ENCODE measurements at regions not wholly inside any gene's neighbourhood (a gene's known extent, or its start where the extent isn't known, plus 50 kb on each side); places are given as distances from the start of the nearest gene placed in this dataset.
"Not testable (repeated sequence)": the region's sequence is repeated elsewhere in the genome, so short reads cannot be mapped to it uniquely, and the experiment has no call there.

GRCh38 chr9:750249-750967, 91.1 kb upstream of the DMRT1 start:
- Histone ChIP-seq H4K20me1 (ENCODE audit: insufficient read depth) (no peaks in the 10 kb centered on the region), H3K27ac (no peak overlapping the region; the same call in 1 of the 2 replicates), H3K4me3 (IDR thresholded peaks at IDR 0.05; ENCODE audit: insufficient read depth, low read depth, low read length) (no peak overlapping the region), H3K4me2 (peak overlapping the region; percentile 73), H3K27me3 (ENCODE audit: insufficient read depth, low read depth) (no peaks in the 10 kb centered on the region), H3K36me3 (ENCODE audit: insufficient read depth) (no peaks in the 10 kb centered on the region), H2AFZ (ENCODE audit: low read depth) (no peak overlapping the region), H3K9ac (no peak overlapping the region), H3K79me2 (ENCODE audit: insufficient read depth, low read depth) (no peaks in the 10 kb centered on the region), H3K4me1 (ENCODE audit: low read depth, poor library complexity, severe bottlenecking) (peaks cover 51% of the 10 kb centered on the region)
- TF ChIP-seq, protein P1, sequence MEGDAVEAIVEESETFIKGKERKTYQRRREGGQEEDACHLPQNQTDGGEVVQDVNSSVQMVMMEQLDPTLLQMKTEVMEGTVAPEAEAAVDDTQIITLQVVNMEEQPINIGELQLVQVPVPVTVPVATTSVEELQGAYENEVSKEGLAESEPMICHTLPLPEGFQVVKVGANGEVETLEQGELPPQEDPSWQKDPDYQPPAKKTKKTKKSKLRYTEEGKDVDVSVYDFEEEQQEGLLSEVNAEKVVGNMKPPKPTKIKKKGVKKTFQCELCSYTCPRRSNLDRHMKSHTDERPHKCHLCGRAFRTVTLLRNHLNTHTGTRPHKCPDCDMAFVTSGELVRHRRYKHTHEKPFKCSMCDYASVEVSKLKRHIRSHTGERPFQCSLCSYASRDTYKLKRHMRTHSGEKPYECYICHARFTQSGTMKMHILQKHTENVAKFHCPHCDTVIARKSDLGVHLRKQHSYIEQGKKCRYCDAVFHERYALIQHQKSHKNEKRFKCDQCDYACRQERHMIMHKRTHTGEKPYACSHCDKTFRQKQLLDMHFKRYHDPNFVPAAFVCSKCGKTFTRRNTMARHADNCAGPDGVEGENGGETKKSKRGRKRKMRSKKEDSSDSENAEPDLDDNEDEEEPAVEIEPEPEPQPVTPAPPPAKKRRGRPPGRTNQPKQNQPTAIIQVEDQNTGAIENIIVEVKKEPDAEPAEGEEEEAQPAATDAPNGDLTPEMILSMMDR (conservative IDR thresholded peaks at IDR 0.05; ENCODE audit: low read depth, low read length): no peak

- TF ChIP-seq, protein P1 (conservative IDR thresholded peaks at IDR 0.05; ENCODE audit: low read depth, low read length): no peak
- Histone ChIP-seq H3K4me3 (IDR thresholded peaks at IDR 0.05; ENCODE audit: insufficient read depth, low read depth, low read length) (no peak overlapping the region), H3K4me2 (peak overlapping the region; percentile 73; the same call in 1 of the 2 replicates), H3K79me2 (ENCODE audit: insufficient read depth, low read depth) (no peaks in the 10 kb centered on the region), H3K4me1 (ENCODE audit: low read depth, poor library complexity, severe bottlenecking) (peaks cover 60% of the 10 kb centered on the region), H3K36me3 (ENCODE audit: insufficient read depth) (no peaks in the 10 kb centered on the region), H3K9ac (no peak overlapping the region), H4K20me1 (ENCODE audit: insufficient read depth) (no peaks in the 10 kb centered on the region), H3K27me3 (ENCODE audit: insufficient read depth, low read depth) (no peaks in the 10 kb centered on the region), H2AFZ (ENCODE audit: low read depth) (no peak overlapping the region), H3K27ac (no peak overlapping the region)
Measured at GRCh38 chr9:751137-752051, 90.1 kb upstream of the DMRT1 start.

DNA sequence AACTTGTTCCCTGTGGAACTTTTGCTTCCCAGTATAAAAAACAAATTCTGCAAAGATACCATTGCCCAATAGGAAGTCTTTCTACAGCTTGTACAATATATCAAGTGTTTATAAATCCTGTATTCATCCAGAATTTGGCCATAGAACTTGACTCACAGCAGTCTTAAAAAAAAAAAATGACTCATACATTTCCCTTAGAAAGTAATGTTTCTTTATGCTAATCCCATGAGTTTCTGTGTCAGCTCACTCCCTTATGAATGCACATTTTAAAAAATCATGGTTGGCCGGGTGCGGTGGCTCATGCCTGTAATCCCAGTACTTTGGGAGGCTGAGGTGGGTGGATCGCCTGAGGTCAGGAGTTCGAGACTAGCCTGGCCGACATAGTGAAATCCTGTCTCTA, 89.3 kb upstream of the DMRT1 start:
- TF ChIP-seq, protein P1 (conservative IDR thresholded peaks at IDR 0.05; ENCODE audit: low read depth, low read length): no peak
- no peaks in the 10 kb centered on the region for H3K27me3 ChIP-seq (ENCODE audit: insufficient read depth, low read depth)
- no peak overlapping the region for H3K4me2 ChIP-seq
- H3K4me1 ChIP-seq (ENCODE audit: low read depth, poor library complexity, severe bottlenecking): peaks cover 53% of the 10 kb centered on the region
- no peaks in the 10 kb centered on the region for H3K36me3 ChIP-seq (ENCODE audit: insufficient read depth)
- H3K4me3 ChIP-seq (IDR thresholded peaks at IDR 0.05; ENCODE audit: insufficient read depth, low read depth, low read length): no peak overlapping the region
- no peak overlapping the region for H2AFZ ChIP-seq (ENCODE audit: low read depth)
- no peak overlapping the region for H3K27ac ChIP-seq
- H3K79me2 ChIP-seq (ENCODE audit: insufficient read depth, low read depth): no peaks in the 10 kb centered on the region
- H4K20me1 ChIP-seq (ENCODE audit: insufficient read depth): no peaks in the 10 kb centered on the region
- no peak overlapping the region for H3K9ac ChIP-seq

GRCh38 chr9:752681-753200, 88.8 kb upstream of the DMRT1 start:
- no peak overlapping the region for H3K27ac ChIP-seq
- no peak overlapping the region for H3K4me2 ChIP-seq
- H3K4me3 ChIP-seq (IDR thresholded peaks at IDR 0.05; ENCODE audit: insufficient read depth, low read depth, low read length): no peak overlapping the region
- peaks cover 51% of the 10 kb centered on the region for H3K4me1 ChIP-seq (ENCODE audit: low read depth, poor library complexity, severe bottlenecking)
- H4K20me1 ChIP-seq (ENCODE audit: insufficient read depth): no peaks in the 10 kb centered on the region
- no peaks in the 10 kb centered on the region for H3K36me3 ChIP-seq (ENCODE audit: insufficient read depth)
- no peak overlapping the region for H2AFZ ChIP-seq (ENCODE audit: low read depth)
- TF ChIP-seq, protein P1 (conservative IDR thresholded peaks at IDR 0.05; ENCODE audit: low read depth, low read length): no peak
- no peaks in the 10 kb centered on the region for H3K27me3 ChIP-seq (ENCODE audit: insufficient read depth, low read depth)
- no peak overlapping the region for H3K9ac ChIP-seq
- no peaks in the 10 kb centered on the region for H3K79me2 ChIP-seq (ENCODE audit: insufficient read depth, low read depth)

- H3K4me1 ChIP-seq (ENCODE audit: low read depth, poor library complexity, severe bottlenecking): peaks cover 58% of the 10 kb centered on the region
- not testable (repeated sequence) for H3K27ac ChIP-seq; H3K79me2 ChIP-seq (ENCODE audit: insufficient read depth, low read depth); H3K4me3 ChIP-seq (IDR thresholded peaks at IDR 0.05; ENCODE audit: insufficient read depth, low read depth, low read length); H3K9ac ChIP-seq; H2AFZ ChIP-seq (ENCODE audit: low read depth); H3K36me3 ChIP-seq (ENCODE audit: insufficient read depth); H3K4me2 ChIP-seq; H3K27me3 ChIP-seq (ENCODE audit: insufficient read depth, low read depth); H4K20me1 ChIP-seq (ENCODE audit: insufficient read depth)
Measured at GRCh38 chr9:753734-754133, 87.8 kb upstream of the DMRT1 start.

All from KMS-11 (cell line).